Epidermal melanocyte (primary cell): ENCODE measurements at regions not wholly inside any gene's neighbourhood (a gene's known extent, or its start where the extent isn't known, plus 50 kb on each side); places are given as distances from the start of the nearest gene placed in this dataset.
"Not testable (repeated sequence)": the region's sequence is repeated elsewhere in the genome, so short reads cannot be mapped to it uniquely, and the experiment has no call there.

Source experiments
- DNase-seq: peaks from one replicate; pipeline ENCODE4 v3.0.0; 2011; ENCODE audit warnings: low spot score; ENCODE audit not compliant: insufficient read length

DNA sequence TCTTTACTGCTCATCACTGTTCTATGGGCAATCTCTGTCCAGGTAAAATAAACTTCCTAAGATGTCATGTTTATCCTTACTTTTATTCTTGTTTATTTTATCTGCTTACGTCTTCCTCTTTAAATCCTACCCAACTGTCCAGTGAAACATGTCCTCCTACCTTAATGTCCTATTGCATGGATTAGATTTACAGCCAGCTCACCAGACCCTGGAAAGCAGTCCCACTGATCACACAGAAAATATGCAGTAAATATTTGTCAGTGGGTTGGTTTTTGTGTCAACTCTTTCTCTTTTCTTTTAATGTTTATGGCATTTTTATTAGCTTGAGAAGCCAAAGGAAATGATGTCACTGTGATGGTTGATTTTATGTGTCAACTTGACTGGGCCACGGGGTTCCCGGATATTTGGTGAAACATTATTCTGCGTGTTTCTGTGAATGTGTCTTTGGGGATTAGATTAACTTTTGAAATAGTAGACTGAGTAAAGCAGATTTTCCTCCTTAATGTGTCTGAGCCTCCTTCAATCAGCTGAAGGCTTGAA, 258.3 kb downstream of the SRGAP2C start:
- DNase-seq = no peak

DNA sequence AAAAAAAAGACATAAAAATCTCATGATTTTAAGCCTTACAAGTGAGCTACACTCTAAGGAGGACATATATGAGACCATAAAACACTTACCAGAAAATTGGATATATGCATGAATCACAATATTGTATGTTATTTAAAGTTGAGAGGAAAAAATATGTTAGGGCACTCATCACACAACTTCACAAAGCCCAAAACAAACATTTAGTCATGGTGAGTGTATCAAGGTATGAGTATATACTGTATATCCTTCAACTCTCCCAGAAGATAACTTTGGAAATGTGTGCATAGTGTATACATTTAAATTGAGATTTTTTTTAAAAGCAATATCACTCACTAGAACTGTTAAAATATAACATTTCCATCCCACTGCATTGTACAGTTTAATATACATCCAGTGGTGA, 259.3 kb downstream of the SRGAP2C start:
- DNase-seq = no peak

DNA sequence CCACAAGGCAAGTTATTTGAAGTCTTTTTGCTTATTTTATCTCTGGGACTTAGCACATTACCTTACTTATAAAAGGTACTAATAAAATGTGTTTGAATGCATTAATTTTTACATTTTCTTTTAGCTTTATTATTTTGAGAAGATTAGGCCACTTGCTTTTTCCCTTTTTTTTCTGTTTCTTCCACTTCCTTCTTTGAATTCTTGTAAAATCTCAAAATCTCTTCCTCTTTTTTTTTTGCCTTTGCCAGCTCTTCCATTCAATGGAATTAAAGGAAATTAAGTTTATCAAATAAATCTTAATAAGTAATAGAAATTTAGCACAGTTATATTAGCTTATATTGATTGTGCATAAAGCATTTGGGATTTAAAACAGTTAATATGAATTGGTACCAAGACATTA, 260.9 kb downstream of the SRGAP2C start:
- no peak for DNase-seq

DNA sequence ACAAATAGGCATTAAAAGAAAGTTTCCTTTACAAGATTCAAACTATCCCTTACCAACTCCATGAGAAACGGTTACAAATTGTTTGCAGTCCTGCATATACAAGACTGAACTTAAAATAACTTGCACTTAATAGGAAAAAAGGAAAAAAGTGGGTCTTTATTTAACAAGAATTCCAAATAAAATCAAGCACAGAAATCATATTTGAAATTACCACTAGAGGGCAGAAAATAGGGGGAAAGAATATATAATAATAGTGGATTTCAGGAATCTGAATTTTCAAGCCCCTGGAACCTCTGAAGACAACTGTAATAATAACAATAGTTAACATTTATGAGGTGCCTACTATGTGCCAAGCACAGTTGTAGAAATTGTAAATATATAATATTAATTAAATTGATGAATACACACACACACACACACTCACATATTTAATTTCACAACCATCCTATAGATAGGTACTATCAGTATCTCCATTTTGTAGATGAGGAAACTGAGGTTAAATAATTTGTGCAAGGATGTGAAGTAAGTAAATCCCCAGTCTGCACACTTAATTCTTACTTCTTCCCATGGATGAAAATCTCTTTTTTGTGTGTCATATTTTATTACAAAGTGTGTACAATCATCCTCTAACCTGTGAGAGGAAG, 262.6 kb downstream of the SRGAP2C start:
- DNase-seq = not testable (repeated sequence)

DNA sequence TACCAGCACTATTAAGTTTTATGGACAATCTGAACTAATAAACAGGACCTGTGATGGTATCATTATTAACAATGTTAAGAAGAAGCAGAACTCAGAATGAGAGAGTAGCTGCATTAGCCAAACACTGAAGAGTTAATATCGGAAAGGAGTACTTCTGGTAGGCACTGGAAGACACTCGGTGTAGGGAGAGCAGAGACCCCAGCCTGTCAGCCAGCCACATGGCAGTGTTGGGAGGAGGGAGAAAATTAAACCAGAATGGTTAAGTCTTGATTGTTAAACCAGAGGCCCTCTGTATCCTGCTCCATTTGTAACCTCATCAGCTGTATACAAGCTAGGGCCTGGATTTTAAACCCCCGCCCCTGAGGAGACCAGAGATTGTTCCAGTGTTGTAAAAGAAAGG, 263.3 kb downstream of the SRGAP2C start:
- DNase-seq = not testable (repeated sequence)

DNA sequence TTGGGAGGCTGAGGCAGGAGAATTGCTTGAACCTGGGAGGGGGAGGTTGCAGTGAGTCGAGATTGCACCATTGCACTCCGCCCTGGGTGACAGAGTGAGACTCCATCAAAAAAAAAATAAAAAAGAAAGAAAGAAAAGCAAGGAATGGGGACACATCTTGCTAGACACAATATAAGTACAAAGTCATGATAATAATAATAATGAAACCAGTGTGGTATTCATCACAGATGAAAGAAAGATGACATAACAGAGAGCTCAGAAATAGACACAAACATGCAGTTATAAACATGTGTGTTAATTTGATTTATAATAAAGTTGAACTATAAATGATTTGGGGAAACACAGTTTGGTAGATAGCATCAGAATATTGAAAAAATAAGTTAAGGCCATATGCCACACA, 264.1 kb downstream of the SRGAP2C start:
- DNase-seq = no peak

DNA sequence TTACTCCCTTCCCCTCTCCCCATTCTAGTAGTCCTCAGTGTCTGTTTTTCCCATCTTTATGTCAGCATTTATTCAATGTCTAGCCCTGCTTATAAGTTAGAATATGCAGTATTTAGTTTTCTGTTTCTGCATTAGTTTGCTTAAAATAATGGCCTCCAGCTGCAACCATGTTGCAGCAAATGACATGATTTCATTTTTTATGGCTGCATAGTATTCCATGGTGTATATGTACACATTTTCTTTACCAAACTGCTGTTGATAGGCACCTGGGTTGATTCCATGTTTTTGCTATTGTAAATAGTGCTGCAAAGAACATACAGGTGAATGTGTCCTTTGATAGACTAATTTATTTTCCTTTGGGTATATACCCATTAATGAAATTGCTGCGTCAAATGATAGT, 267.7 kb downstream of the SRGAP2C start:
- DNase-seq = no peak

DNA sequence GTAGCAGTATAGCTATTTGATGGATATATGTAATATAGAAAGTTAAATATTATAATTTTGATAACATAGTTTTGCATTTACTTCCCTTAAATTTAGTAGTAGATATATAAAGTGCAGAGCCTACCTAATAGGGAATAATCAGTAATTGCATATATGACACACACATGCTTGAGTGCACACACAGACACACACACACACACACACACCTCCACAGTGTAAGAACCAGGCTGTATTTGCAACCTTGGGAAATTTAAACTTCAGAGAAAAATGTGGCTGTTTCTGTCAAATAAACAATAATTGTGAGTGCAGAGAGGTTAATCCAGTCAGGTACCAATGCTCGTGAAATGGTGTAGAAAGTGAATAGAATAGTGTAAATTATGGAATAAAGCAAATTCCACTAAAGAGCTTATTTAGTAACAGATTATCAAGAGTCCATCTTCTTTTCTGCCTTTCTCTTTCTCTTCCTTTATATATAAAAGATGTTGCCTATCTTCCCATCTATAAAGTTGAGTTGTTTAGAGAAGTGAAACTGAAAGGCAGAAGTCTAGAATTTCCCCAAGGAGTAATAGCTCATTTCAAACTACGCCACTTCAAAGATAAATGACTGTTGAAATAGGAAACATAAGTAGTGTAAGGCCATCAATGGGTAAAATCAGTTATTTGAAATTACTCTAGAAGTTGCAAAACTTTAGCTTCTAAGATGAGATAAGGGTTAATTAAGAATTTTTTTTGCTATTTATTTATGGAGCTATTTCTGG, 273.7 kb downstream of the SRGAP2C start:
- no peak for DNase-seq

DNA sequence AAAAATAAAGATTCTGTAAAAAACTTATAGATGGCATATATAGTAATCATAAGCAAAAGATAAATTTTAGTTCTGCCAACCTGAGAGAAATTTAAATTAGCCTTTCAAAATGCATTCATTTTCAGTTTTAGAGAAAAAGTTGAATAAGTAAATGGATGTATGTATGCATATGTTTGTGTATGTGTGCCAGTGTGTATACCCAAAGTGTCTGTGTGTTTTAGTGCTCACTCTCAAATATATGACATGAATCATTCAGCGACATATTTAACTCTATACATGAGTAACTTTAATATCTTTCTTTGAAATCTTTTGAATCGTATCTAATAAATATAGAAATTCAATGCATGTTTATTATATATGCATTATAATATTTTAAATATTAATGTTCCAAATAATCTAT, 274.5 kb downstream of the SRGAP2C start:
- DNase-seq = no peak

DNA sequence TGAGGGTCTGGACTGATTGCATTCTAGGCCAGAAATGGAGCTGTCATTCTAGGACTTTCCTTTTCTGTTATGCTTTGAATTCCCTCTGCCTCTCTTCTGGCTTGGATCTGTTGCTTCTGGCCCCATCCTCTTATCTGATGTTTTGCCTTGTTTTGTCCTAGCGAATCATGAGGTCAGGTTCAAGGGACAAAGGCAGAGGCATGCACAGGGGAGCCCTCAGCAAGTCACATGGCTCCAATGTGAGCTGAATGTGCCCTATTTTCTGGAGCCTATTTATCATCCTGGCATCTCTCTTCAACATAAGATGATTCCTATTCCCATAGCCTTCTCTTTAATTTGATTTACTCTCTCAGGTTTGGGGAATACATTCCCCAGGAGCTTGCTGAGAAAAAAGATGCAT, 284.6 kb downstream of the SRGAP2C start:
- not testable (repeated sequence) for DNase-seq

DNA sequence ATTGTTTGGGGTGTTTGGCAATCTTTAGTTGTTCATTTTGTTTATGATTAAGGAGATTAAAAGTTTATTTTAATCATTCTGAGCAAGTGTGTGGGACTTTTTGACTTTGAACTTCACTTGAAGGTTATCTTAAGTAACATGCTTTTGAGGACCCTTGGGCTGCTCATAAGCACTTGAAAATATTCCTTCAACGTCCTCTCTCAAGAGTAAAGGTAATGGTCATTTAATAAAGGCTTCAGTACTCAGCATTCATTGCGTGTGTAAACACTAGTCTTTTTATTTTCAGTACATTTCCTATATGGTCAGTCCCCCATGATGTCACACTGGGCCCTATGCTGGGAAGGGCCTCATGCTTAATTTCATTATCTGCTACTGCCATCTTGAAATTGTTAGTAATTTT, 285.6 kb downstream of the SRGAP2C start:
- DNase-seq = not testable (repeated sequence)

DNA sequence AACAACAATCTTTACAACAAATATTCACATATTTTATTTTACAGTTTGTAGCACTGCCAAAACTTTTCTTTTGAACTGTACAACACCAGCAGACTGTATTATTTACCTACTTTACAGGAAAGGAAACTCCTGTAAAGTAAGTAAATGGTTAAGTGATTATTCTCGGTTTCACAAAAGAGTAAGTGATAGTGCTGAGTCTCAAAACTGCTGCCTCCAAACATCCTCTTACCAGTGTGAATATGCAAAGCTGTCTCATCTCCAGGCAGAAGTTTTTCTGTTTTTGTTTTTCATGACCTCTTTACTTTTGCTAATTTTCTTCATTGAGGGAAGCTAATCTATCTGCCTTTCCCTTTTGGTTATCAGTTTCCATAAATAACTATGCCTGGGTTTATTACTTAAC, 286.7 kb downstream of the SRGAP2C start:
- DNase-seq = no peak

DNA sequence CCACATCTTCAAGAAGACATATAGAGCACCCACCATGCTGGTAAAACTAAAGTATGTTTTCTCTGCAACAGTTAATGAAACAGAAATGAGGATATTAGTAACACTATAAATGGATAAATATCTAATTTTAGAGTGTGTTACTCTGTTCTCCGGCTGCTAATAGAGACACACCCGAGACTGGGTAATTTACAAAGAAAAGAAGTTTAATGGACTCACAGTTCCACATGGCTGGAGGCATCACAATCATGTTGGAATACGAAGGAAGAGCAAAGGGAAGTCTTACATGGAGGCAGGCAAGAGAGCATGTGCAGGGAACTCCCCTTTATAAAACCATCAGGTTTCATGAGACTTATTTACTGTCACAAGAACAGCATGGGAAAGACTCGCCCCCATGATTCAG, 287.2 kb downstream of the SRGAP2C start:
- no peak for DNase-seq

DNA sequence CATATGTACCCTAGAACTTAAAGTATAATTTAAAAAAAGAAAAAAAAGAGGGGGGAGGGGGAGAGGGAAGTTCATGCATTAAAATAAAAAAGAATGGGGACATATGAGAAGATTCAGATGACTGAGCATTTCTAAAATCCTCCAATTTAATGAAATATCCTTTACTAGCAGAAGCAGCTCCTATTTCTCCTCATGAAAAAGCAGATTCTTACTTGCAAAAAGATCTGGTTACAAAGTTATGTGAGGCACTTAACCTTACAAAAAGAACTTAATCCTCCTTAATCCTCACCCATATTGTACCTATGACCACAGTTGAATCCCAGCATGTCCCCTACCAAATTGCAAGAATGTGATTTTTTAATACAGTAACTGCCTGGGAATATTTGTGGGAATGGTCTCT, 298.5 kb downstream of the SRGAP2C start:
- DNase-seq = no peak

DNA sequence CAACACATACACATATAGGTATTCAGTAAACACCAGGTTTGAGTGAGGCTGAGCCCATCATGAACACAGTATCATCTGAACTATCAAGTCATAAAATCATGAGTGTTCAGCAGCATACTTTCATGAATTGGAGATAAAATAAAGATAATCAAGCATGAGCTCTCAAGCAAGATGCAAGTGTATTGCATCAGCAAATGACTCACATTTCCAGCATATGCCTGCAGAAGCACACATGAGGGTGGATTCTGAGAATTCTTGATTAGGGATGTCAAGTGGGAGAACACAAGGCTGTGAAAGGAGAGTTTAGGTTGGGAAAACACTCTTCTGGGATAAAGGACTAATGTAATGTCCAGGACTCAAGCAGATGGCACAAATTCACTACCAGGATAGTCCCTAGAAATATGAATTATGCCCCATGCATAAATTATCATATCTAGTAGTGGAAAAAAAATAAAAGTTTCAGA, 299.2 kb downstream of the SRGAP2C start:
- DNase-seq = no peak

DNA sequence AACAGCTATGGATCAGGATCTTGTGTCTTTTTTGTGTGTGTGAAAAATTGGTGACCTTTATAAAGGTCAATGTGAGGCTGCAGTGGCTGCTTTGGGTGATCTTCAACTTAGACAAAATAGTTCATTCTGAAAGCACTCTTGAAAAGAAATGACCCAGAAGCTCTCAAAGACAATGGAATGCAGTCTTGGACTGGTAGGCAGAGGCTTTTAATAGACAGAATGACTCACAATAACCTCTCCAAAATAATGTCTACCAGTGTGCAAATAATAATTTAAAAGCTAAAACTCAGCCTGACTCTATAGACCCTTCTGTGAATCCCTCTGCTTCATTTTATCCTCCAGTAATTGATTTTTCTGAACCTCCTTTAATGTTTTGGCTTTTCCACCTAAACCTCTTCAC, 310.0 kb downstream of the SRGAP2C start:
- DNase-seq = not testable (repeated sequence)

DNA sequence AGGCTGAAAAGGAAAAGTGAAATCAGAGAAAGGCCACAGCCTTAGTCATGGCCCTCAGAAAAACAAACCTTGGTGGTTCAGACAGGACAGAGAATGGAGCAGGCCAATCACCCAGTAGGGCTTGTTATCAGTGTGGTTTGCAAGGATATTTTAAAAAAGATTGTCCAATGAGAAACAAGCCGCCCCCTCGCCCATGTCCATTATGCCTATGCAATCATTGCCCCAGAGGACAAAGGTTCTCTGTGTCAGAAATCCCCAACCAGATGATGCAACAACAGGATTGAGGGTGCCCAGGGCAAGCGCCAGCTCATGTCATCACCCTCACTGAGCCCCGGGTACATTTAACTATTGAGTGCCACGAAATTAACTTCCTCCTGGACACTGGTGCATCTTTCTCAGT, 326.7 kb downstream of the SRGAP2C start:
- not testable (repeated sequence) for DNase-seq

DNA sequence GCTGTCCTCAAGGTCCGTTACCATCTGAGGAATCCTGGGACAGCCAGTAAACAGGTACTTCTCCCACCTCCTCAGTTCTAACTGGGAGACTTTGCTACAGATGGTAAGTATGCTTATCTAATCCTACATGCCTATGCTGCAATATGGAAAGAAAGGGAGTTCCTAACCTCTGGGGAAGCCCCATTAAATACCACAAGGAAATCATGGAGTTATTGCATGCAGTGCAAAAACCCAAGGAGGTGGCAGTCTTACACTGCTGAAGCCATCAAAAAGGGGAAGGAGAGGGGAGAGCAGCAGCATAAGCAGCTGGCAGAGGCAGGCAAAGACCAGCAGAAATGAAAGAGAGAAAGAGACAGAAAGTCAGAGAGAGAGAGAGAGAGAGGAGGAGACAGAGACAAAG, 327.1 kb downstream of the SRGAP2C start:
- DNase-seq = not testable (repeated sequence)

DNA sequence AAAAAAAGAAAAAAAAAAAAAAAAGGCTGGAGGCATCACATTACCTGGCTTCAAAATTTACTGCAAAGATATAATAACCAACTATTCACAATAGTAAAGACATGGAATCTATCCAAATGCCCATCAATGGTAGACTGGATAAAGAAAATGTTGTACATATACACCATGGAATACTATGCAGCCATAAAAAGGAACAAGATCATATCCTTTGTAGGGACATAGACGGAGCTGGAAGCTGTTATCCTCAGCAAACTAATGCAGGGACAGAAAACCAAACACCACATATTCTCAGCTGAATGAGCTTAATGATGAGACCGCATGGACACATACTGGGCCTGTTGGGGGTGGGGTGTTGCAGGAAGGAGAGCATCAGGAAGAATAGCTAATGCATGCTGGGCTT, 330.5 kb downstream of the SRGAP2C start:
- no peak for DNase-seq

DNA sequence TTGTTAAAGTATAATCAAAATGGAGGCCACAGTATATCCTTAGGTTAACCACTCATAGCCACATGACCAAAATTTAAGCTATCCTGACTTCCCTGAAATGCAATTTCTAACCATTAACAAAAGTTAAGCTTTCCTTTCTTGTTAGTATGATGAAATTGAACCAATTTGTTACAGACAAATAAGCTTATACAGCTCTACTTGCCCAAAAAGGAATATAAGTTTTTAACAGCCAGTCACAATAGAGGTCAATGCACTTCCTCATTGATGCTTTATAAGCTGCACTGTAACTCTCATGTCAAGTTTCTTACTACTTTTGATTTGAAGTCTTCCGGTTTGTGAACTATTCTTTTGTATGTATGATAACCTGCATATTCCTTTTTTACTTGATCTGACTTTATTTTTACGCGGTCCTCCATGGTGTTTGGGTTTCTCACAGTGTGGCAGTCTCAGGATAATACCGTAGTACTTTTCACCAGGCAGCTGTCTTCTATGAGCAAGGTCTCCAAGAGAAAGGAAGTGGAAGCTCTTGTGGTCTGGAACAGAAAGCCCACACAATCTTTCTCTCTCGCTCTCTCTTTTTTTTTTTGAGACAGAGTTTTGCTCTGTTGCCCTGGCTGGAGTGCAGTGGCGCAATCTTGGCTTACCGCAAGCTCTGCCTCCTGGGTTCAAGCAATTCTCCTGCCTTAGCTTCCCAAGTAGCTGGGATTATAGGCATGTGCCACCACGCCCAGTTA, 331.6 kb downstream of the SRGAP2C start:
- DNase-seq = no peak

DNA sequence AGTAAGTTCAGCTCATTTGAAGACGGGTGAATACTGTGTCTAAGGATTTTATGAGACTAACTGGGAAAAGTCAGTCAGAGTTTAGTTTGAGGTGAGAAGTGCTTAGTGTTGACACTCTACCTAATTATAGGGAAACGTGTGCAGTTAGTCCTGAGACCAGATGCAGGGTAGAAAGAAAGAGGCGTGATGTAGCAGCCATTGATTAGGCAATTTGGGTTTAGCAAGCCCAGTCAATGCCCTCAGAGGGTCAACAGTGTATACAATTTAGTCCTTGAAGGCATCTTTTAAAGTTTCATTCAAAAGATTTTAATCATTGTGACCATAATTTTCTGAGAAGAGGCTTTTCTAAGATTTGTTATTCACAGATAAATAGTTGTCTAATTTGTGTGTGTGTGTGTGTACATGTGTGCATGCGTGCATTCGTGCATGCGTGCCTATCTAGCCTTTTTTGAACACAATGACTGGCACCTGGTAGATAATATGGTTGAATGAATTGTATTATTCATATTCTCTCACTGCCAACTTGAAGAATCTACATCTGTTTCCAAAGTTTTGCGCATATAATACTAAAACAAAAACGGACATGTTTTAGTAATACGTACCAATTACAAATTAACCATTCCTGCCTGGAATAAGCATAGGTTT, 332.9 kb downstream of the SRGAP2C start:
- no peak for DNase-seq

DNA sequence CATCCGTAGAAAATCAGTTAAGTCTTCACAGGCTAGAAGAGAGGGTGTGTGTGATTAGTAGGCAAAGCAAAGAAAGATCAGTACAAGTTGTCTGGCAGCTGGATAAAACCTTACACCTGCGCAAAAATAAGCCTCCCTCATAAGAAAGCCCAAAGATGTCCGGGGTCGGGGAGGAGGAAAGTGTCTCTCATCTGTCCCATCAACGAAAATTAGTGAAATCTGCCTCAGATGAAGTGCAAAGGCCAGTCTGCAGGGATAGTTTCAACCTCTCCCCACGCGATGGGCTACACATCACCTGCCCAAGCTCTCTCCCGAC, 333.9 kb downstream of the SRGAP2C start:
- DNase-seq = no peak
